ENCODE measurements at regions not wholly inside any gene's neighbourhood (a gene's known extent, or its start where the extent isn't known, plus 50 kb on each side); places are given as distances from the start of the nearest gene placed in this dataset.

GRCh38 chr1:14516974-14517840 lies 81.3 kb upstream of the KAZN start (continued):
- no peak for TF ChIP-seq AFF4 (CRISPR knock-in tag; IDR thresholded peaks at IDR 0.05; ENCODE audit: borderline replicate concordance)
- TF ChIP-seq, protein P1, sequence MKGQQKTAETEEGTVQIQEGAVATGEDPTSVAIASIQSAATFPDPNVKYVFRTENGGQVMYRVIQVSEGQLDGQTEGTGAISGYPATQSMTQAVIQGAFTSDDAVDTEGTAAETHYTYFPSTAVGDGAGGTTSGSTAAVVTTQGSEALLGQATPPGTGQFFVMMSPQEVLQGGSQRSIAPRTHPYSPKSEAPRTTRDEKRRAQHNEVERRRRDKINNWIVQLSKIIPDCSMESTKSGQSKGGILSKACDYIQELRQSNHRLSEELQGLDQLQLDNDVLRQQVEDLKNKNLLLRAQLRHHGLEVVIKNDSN (CRISPR knock-in tag; IDR thresholded peaks at IDR 0.05): no peak

- H3K4me1 Mint-ChIP-seq: peaks cover 8% of the 10 kb centered on the region
- CTCF ChIA-PET: no interaction called here
- no peak for TF ChIP-seq E2F5 (CRISPR knock-in tag; IDR thresholded peaks at IDR 0.05)
- TF ChIP-seq ZNF138 (CRISPR knock-in tag; conservative IDR thresholded peaks at IDR 0.05): no peak
- no peak for TF ChIP-seq CBFB (CRISPR knock-in tag; IDR thresholded peaks at IDR 0.05; ENCODE audit: low read depth)
- TF ChIP-seq ATF2 (CRISPR knock-in tag; IDR thresholded peaks at IDR 0.05; ENCODE audit: borderline replicate concordance, low read depth): no peak
- no peak for TF ChIP-seq OVOL2 (CRISPR knock-in tag; IDR thresholded peaks at IDR 0.05; ENCODE audit: borderline replicate concordance)
- TF ChIP-seq PRRX2 (CRISPR knock-in tag; IDR thresholded peaks at IDR 0.05): no peak
- TF ChIP-seq ETV6 (CRISPR knock-in tag; IDR thresholded peaks at IDR 0.05): no peak
- TF ChIP-seq, protein P2, sequence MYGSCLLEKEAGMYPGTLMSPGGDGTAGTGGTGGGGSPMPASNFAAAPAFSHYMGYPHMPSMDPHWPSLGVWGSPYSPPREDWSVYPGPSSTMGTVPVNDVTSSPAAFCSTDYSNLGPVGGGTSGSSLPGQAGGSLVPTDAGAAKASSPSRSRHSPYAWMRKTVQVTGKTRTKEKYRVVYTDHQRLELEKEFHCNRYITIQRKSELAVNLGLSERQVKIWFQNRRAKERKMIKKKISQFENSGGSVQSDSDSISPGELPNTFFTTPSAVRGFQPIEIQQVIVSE (CRISPR knock-in tag; IDR thresholded peaks at IDR 0.05; ENCODE audit: borderline replicate concordance): no peak
- TF ChIP-seq, protein P3, sequence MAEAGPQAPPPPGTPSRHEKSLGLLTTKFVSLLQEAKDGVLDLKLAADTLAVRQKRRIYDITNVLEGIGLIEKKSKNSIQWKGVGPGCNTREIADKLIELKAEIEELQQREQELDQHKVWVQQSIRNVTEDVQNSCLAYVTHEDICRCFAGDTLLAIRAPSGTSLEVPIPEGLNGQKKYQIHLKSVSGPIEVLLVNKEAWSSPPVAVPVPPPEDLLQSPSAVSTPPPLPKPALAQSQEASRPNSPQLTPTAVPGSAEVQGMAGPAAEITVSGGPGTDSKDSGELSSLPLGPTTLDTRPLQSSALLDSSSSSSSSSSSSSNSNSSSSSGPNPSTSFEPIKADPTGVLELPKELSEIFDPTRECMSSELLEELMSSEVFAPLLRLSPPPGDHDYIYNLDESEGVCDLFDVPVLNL (CRISPR knock-in tag; IDR thresholded peaks at IDR 0.05; ENCODE audit: borderline replicate concordance, low read depth): no peak
- TF ChIP-seq MLX (CRISPR knock-in tag; IDR thresholded peaks at IDR 0.05): no peak
- TF ChIP-seq ZNF512 (CRISPR knock-in tag; IDR thresholded peaks at IDR 0.05; ENCODE audit: borderline replicate concordance): no peak
- TF ChIP-seq, protein P4, sequence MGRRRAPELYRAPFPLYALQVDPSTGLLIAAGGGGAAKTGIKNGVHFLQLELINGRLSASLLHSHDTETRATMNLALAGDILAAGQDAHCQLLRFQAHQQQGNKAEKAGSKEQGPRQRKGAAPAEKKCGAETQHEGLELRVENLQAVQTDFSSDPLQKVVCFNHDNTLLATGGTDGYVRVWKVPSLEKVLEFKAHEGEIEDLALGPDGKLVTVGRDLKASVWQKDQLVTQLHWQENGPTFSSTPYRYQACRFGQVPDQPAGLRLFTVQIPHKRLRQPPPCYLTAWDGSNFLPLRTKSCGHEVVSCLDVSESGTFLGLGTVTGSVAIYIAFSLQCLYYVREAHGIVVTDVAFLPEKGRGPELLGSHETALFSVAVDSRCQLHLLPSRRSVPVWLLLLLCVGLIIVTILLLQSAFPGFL (CRISPR knock-in tag; IDR thresholded peaks at IDR 0.05; ENCODE audit: borderline replicate concordance): no peak
- TF ChIP-seq, protein P5, sequence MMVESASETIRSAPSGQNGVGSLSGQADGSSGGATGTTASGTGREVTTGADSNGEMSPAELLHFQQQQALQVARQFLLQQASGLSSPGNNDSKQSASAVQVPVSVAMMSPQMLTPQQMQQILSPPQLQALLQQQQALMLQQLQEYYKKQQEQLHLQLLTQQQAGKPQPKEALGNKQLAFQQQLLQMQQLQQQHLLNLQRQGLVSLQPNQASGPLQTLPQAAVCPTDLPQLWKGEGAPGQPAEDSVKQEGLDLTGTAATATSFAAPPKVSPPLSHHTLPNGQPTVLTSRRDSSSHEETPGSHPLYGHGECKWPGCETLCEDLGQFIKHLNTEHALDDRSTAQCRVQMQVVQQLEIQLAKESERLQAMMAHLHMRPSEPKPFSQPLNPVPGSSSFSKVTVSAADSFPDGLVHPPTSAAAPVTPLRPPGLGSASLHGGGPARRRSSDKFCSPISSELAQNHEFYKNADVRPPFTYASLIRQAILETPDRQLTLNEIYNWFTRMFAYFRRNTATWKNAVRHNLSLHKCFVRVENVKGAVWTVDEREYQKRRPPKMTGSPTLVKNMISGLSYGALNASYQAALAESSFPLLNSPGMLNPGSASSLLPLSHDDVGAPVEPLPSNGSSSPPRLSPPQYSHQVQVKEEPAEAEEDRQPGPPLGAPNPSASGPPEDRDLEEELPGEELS (CRISPR knock-in tag; IDR thresholded peaks at IDR 0.05): no peak
- no peak for TF ChIP-seq TEAD1 (CRISPR knock-in tag; IDR thresholded peaks at IDR 0.05)
- TF ChIP-seq ATF6 (CRISPR knock-in tag; IDR thresholded peaks at IDR 0.05): no peak
Observed at GRCh38 chr1:14517841-14518180, 80.7 kb upstream of the KAZN start.

More at GRCh38 chr1:14517841-14518180, 80.7 kb upstream of the KAZN start:
- POLR2A ChIA-PET: no interaction called here
- Mint-ChIP-seq H3K27ac (no peak overlapping the region), H3K36me3 (no peaks in the 10 kb centered on the region), H3K9me3 (no peaks in the 10 kb centered on the region), H3K4me3 (no peak overlapping the region), H3K27me3 (ENCODE audit: low read depth) (peaks cover 29% of the 10 kb centered on the region)
- DNase-seq (ENCODE audit: low spot score) (no peak), ATAC-seq (no peak)
